ENCODE measurements at regions not wholly inside any gene's neighbourhood (a gene's known extent, or its start where the extent isn't known, plus 50 kb on each side); places are given as distances from the start of the nearest gene placed in this dataset.

GRCh38 chr5:23612701-23613100 lies 105.3 kb downstream of the PRDM9 start:
- TF ChIP-seq, protein P1, sequence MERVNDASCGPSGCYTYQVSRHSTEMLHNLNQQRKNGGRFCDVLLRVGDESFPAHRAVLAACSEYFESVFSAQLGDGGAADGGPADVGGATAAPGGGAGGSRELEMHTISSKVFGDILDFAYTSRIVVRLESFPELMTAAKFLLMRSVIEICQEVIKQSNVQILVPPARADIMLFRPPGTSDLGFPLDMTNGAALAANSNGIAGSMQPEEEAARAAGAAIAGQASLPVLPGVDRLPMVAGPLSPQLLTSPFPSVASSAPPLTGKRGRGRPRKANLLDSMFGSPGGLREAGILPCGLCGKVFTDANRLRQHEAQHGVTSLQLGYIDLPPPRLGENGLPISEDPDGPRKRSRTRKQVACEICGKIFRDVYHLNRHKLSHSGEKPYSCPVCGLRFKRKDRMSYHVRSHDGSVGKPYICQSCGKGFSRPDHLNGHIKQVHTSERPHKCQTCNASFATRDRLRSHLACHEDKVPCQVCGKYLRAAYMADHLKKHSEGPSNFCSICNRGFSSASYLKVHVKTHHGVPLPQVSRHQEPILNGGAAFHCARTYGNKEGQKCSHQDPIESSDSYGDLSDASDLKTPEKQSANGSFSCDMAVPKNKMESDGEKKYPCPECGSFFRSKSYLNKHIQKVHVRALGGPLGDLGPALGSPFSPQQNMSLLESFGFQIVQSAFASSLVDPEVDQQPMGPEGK (CRISPR knock-in tag; IDR thresholded peaks at IDR 0.05; ENCODE audit: borderline replicate concordance): no peak
- no peak for TF ChIP-seq TSHZ2 (CRISPR knock-in tag; IDR thresholded peaks at IDR 0.05)
- TF ChIP-seq GLIS3 (CRISPR knock-in tag; IDR thresholded peaks at IDR 0.05): no peak

Data from SK-N-SH treated with all-trans-retinoic acid at 6 μM for 48 hours (cell line).